Sigmoid colon (tissue), 6 donors: ENCODE measurements at regions not wholly inside any gene's neighbourhood (a gene's known extent, or its start where the extent isn't known, plus 50 kb on each side); places are given as distances from the start of the nearest gene placed in this dataset.

ENCODE experiments used
- DNase-seq: peaks from one replicate; pipeline ENCODE4 v3.0.0-alpha.2; 2019
- H3K27ac ChIP-seq, 4 donors: fragments of 200-600 bp; sonication (generic); one replicate each; pipeline ENCODE4 v1.5.1; 2016 to 2019; ENCODE audit warnings: mild to moderate bottlenecking in 1 of 4
- H3K27me3 ChIP-seq, 3 donors: fragments of 200-600 bp; sonication (generic); one replicate each; pipeline ENCODE4 v1.5.1; 2019; ENCODE audit warnings: mild to moderate bottlenecking in 1 of 3
- H3K36me3 ChIP-seq, 4 donors: fragments of 200-600 bp; sonication (generic); one replicate each; pipeline ENCODE4 v1.5.1; 2016 to 2019
- H3K4me1 ChIP-seq, 4 donors: fragments of 200-600 bp; sonication (generic); one replicate each; pipeline ENCODE4 v1.5.1; 2017 to 2019
- H3K4me3 ChIP-seq, 4 donors: fragments of 200-600 bp; sonication (generic); one replicate each; pipeline ENCODE4 v1.5.1; 2017 to 2019; ENCODE audit warnings: mild to moderate bottlenecking in 2 of 4, moderate library complexity in 1 of 4
- H3K9me3 ChIP-seq, 4 donors: fragments of 200-600 bp in 3 of 4; sonication (generic) in 3 of 4; one replicate each; pipeline versions ENCODE4 v1.5.1 to v1.6.1; 2013 to 2019
- EP300 ChIP-seq, 4 donors: sonication (generic); formaldehyde crosslinking; IDR thresholded peaks; one replicate each; pipeline ENCODE4 v1.6.1; 2017; ENCODE audit warnings: antibody characterized with exemption in 4 of 4
- POLR2A ChIP-seq, 2 donors: fragments of 450-650 bp; IDR thresholded peaks; one replicate each; pipeline ENCODE4 v1.6.1; 2016; ENCODE audit warnings: antibody characterized with exemption in 2 of 2, mild to moderate bottlenecking in 2 of 2, moderate library complexity in 2 of 2
- POLR2AphosphoS5 ChIP-seq, 4 donors: sonication (generic); formaldehyde crosslinking; IDR thresholded peaks; one replicate each; pipeline ENCODE4 v1.6.1; 2017; ENCODE audit warnings: antibody characterized with exemption in 4 of 4
- WGBS, 2 donors: extraction: QIAGEN DNeasy Blood & Tissue Kit; methylation state at CpG; one replicate each; pipeline ENCODE4 v1.1.7; 2013; 5-methylcytosine and 5-hydroxymethylcytosine counted together
- intact Hi-C: fragments of 100-400 bp; cut with DNase I; formaldehyde crosslinking; loops from one replicate; pipeline ENCODE4 v1.15.1; 2023
- TF ChIP-seq, protein P1 (sequence below), 4 experiments: fragments of 450-650 bp in 3 of 4; fragments of 200-600 bp in 1 of 4; IDR thresholded peaks; one replicate each; pipeline ENCODE4 v1.5.1; 2016 to 2019; ENCODE audit warnings: antibody characterized with exemption in 4 of 4, mild to moderate bottlenecking in 3 of 4, moderate library complexity in 2 of 4
- donor health status: healthy with polysubstance abuse.
- donor health status: healthy.

DNA sequence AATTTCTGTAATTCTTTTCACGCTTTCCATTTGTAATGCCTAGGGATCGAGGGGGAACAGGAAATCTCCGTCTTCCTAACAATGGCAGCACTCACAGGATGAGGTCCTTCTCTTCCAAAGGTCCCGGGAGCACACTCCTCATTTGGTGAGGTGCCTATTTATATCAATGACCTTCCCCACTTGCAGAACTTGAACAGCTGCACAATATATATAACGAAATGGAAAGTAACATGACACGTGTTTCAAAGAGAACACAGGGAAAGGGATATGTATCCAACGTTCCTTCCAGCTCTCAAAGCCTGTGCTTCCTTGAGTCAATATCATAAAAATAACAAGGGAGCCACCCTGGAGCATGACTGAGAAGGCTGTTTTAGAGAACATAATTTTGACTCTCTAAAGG, 78.6 kb upstream of the RBM24 start:
- Histone ChIP-seq H3K9me3 (peaks cover 0 to 4% (median 0%) of the 10 kb centered on the region in 4 donors), H3K4me3 (no peak overlapping the region), H3K27ac (no peak overlapping the region), H3K36me3 (no peaks in the 10 kb centered on the region), H3K27me3 (no peaks in the 10 kb centered on the region), H3K4me1 (no peaks in the 10 kb centered on the region)
- no peak for TF ChIP-seq EP300 (IDR thresholded peaks at IDR 0.05)
- TF ChIP-seq, protein P1, sequence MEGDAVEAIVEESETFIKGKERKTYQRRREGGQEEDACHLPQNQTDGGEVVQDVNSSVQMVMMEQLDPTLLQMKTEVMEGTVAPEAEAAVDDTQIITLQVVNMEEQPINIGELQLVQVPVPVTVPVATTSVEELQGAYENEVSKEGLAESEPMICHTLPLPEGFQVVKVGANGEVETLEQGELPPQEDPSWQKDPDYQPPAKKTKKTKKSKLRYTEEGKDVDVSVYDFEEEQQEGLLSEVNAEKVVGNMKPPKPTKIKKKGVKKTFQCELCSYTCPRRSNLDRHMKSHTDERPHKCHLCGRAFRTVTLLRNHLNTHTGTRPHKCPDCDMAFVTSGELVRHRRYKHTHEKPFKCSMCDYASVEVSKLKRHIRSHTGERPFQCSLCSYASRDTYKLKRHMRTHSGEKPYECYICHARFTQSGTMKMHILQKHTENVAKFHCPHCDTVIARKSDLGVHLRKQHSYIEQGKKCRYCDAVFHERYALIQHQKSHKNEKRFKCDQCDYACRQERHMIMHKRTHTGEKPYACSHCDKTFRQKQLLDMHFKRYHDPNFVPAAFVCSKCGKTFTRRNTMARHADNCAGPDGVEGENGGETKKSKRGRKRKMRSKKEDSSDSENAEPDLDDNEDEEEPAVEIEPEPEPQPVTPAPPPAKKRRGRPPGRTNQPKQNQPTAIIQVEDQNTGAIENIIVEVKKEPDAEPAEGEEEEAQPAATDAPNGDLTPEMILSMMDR (IDR thresholded peaks at IDR 0.05), result no peak
- TF ChIP-seq POLR2AphosphoS5 (IDR thresholded peaks at IDR 0.05), result no peak
- TF ChIP-seq POLR2A (IDR thresholded peaks at IDR 0.05), result no peak
- WGBS, 2 donors, result 22 to 67% methylated on average over 7 of the region's 7 CpGs
- intact Hi-C loops, result no loop called here
- DNase-seq, result no peak

DNA sequence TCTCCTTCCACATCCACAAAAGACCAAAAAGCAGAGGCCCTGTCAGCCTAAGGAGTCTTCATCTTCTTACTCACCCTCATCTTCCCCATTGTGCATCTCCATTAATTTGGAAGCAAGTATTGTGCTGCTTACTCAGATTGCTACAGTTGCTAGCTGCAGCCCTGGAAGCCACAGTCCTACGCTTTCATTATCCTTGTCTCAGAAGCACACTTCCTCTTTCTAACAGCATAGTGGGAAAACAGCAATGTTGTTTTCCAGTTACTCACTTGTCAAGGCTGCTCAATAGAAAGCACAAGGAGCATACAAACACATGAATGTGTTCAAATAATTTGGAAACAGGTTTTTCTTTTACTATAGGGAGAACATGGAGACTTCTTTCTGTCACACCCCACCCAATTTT, 76.6 kb upstream of the RBM24 start:
- TF ChIP-seq EP300 (IDR thresholded peaks at IDR 0.05), result no peak
- TF ChIP-seq POLR2AphosphoS5 (IDR thresholded peaks at IDR 0.05), result no peak
- TF ChIP-seq POLR2A (IDR thresholded peaks at IDR 0.05), result no peak
- TF ChIP-seq, protein P1 (IDR thresholded peaks at IDR 0.05), result no peak
- Histone ChIP-seq H3K27ac (no peak overlapping the region), H3K27me3 (no peaks in the 10 kb centered on the region), H3K36me3 (no peaks in the 10 kb centered on the region), H3K4me1 (no peaks in the 10 kb centered on the region), H3K9me3 (peaks cover 0 to 4% (median 0%) of the 10 kb centered on the region in 4 donors), H3K4me3 (no peak overlapping the region)
- intact Hi-C loops, result no loop called here
- WGBS, 2 donors, result 54 to 62% methylated on average over 1 of the region's 1 CpG
- DNase-seq, result no peak

DNA sequence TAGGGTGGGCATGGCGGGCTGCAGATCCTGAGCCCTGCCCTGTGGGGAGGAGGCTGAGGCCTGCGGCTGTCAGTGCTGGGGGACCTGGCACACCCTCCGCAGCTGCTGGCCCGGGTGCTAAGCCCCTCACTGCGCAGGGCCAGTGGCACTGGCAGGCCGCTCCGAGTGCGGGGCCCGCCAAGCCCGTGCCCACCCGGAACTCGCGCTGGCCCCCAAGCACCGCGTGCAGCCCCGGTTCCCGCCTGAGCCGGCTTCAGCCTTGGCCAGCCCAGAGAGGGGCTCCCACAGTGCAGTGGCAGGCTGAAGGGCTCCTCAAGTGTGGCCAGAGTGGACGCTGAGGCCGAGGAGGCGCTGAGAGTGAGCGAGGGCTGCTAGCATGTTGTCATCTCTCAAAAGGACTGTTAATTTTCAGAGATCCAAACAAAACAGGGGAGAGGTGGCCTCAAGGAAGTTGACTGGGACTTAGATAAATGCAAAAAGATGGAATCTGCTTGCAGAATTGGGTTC, 74.5 kb upstream of the RBM24 start:
- intact Hi-C loops, result no loop called here
- WGBS, 2 donors, result 95 to 97% methylated on average over 22 of the region's 22 CpGs
- no peaks in the 10 kb centered on the region for H3K4me1 ChIP-seq
- DNase-seq, result no peak
- no peak for TF ChIP-seq EP300 (IDR thresholded peaks at IDR 0.05)
- TF ChIP-seq, protein P1 (IDR thresholded peaks at IDR 0.05), result no peak
- TF ChIP-seq POLR2AphosphoS5 (IDR thresholded peaks at IDR 0.05), result no peak
- TF ChIP-seq POLR2A (IDR thresholded peaks at IDR 0.05), result no peak
- no peak overlapping the region for H3K27ac ChIP-seq
- no peaks in the 10 kb centered on the region for H3K27me3 ChIP-seq
- H3K9me3 ChIP-seq, result peaks cover 0 to 4% (median 0%) of the 10 kb centered on the region in 4 donors
- no peak overlapping the region for H3K4me3 ChIP-seq
- no peaks in the 10 kb centered on the region for H3K36me3 ChIP-seq

DNA sequence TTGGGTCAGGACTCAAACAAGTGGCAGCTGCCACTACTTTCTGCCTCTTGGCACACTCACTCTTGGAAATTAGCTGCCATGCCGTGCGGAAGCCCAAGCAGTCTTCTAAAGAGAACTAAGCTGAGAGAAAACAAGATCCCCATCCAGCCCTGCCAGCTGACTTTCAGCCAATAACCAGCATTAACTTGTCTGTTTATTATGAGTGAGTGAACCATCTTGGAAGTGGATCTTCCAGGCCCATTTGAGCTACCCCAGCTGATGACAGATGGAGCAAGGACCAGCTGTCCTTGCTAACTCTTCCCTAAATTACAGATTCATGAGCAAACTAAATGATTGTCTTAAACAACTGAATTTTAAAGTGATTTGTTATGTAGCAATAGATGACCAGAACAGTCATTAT, 73.9 kb upstream of the RBM24 start:
- no peaks in the 10 kb centered on the region for H3K36me3 ChIP-seq
- peaks cover 0 to 4% (median 0%) of the 10 kb centered on the region in 4 donors for H3K9me3 ChIP-seq
- no peaks in the 10 kb centered on the region for H3K27me3 ChIP-seq
- 80 to 92% methylated on average over 2 of the region's 2 CpGs for WGBS, 2 donors
- no peak overlapping the region for H3K4me3 ChIP-seq
- H3K27ac ChIP-seq, result no peak overlapping the region
- peaks cover 0 to under 1% (median under 1%) of the 10 kb centered on the region in 4 donors for H3K4me1 ChIP-seq
- intact Hi-C loops, result no loop called here
- TF ChIP-seq, protein P1 (IDR thresholded peaks at IDR 0.05), result no peak
- no peak for TF ChIP-seq EP300 (IDR thresholded peaks at IDR 0.05)
- no peak for TF ChIP-seq POLR2AphosphoS5 (IDR thresholded peaks at IDR 0.05)
- no peak for TF ChIP-seq POLR2A (IDR thresholded peaks at IDR 0.05)
- DNase-seq, result no peak

DNA sequence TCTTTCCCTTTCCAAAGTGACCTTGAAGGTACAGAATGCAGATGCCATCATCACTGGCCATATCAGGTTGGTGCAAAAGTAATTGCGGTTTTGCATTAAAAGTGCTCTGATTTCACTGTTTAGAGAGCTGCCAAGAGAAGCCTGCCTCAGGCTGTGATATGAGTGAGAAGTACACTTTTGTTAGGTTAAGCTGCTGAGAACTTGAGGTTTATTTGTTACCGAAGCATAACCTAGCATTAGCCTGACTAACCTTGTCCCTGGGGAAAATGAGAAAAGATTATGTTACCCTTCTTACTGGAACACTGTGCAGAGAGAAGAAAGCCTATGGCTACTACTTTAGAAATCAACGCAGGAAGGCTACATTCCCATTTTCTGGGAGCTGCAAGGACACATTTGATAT, 70.5 kb upstream of the RBM24 start:
- TF ChIP-seq EP300 (IDR thresholded peaks at IDR 0.05), result no peak
- no peak for TF ChIP-seq POLR2A (IDR thresholded peaks at IDR 0.05)
- TF ChIP-seq POLR2AphosphoS5 (IDR thresholded peaks at IDR 0.05), result no peak
- TF ChIP-seq, protein P1 (IDR thresholded peaks at IDR 0.05), result no peak
- WGBS, 2 donors, result 96 to 98% methylated on average over 3 of the region's 3 CpGs
- intact Hi-C loops, result no loop called here
- Histone ChIP-seq H3K27ac (no peak overlapping the region), H3K27me3 (no peaks in the 10 kb centered on the region), H3K4me1 (peaks cover 0 to 17% (median 15%) of the 10 kb centered on the region in 4 donors), H3K4me3 (no peak overlapping the region), H3K36me3 (no peaks in the 10 kb centered on the region), H3K9me3 (peaks cover 0 to 4% (median 0%) of the 10 kb centered on the region in 4 donors)
- DNase-seq, result no peak
